Breast epithelium (tissue), 4 donors: ENCODE measurements at regions not wholly inside any gene's neighbourhood (a gene's known extent, or its start where the extent isn't known, plus 50 kb on each side); places are given as distances from the start of the nearest gene placed in this dataset.

ENCODE experiments used
- DNase-seq, 2 donors: peaks; one replicate each; pipeline ENCODE4 v3.0.0-alpha.2; 2019; ENCODE audit warnings: low spot score in 2 of 2
- H3K27ac ChIP-seq, 2 donors: fragments of 200-600 bp; sonication (generic) in 1 of 2; one replicate each; pipeline ENCODE4 v1.5.1; 2016 to 2019; ENCODE audit warnings: mild to moderate bottlenecking in 1 of 2
- H3K27me3 ChIP-seq, 2 donors: fragments of 200-600 bp; sonication (generic) in 1 of 2; one replicate each; pipeline versions ENCODE4 v1.5.1 to v1.6.0; 2017 to 2019; ENCODE audit warnings: control low read depth in 1 of 2, mild to moderate bottlenecking in 1 of 2
- H3K36me3 ChIP-seq: fragments of 200-600 bp; one replicate; pipeline ENCODE4 v1.5.1; 2019
- H3K4me1 ChIP-seq, 2 donors: fragments of 200-600 bp; sonication (generic); one replicate each; pipeline ENCODE4 v1.5.1; 2016 to 2019; ENCODE audit warnings: control low read depth in 1 of 2
- H3K4me3 ChIP-seq, 3 donors: fragments of 200-600 bp; sonication (generic); 1 replicate in 2 of 3; 2 replicates in 1 of 3; pipeline ENCODE4 v1.5.1; 2016 to 2019; ENCODE audit warnings: mild to moderate bottlenecking in 3 of 3, moderate library complexity in 2 of 3
- H3K9me3 ChIP-seq, 2 donors: fragments of 200-600 bp; sonication (generic) in 1 of 2; one replicate each; pipeline ENCODE4 v1.5.1; 2016 to 2019; ENCODE audit warnings: control low read depth in 1 of 2
- CTCF ChIP-seq, 3 donors: fragments of 450-650 bp; IDR thresholded peaks; one replicate each; pipeline ENCODE4 v1.5.1; 2016 to 2017; ENCODE audit warnings: antibody characterized with exemption in 3 of 3, mild to moderate bottlenecking in 3 of 3, moderate library complexity in 3 of 3
- POLR2A ChIP-seq: fragments of 450-650 bp; IDR thresholded peaks from one replicate; pipeline ENCODE4 v1.6.1; 2016; ENCODE audit warnings: antibody characterized with exemption, mild to moderate bottlenecking, moderate library complexity
- POLR2AphosphoS5 ChIP-seq, 3 donors: sonication (generic); formaldehyde crosslinking; IDR thresholded peaks; one replicate each; pipeline ENCODE4 v1.6.1; 2017; ENCODE audit warnings: antibody characterized with exemption in 3 of 3
- intact Hi-C: fragments of 100-400 bp; cut with DNase I; formaldehyde crosslinking; loops from one replicate; pipeline ENCODE4 v1.15.1; 2023; ENCODE audit warnings: low total_unique reads

- intact Hi-C loops: no loop called here
- no peak for TF ChIP-seq CTCF (IDR thresholded peaks at IDR 0.05)
- TF ChIP-seq POLR2A: no peak
- TF ChIP-seq POLR2AphosphoS5 (IDR thresholded peaks at IDR 0.05): no peak
- H3K4me1 ChIP-seq: no peaks in the 10 kb centered on the region
- DNase-seq: no peak
- no peak overlapping the region for H3K27ac ChIP-seq
- no peaks in the 10 kb centered on the region for H3K9me3 ChIP-seq
- no peaks in the 10 kb centered on the region for H3K36me3 ChIP-seq
- H3K27me3 ChIP-seq: peaks cover 0 to 4% of the 10 kb centered on the region in 2 donors
- H3K4me3 ChIP-seq: no peak overlapping the region
These were observed 171.5 kb upstream of the B3GAT1 start for GRCh38 chr11:134583397-134583990.

GRCh38 chr11:134582770-134583095 lies 170.7 kb upstream of the B3GAT1 start:
- H3K27ac ChIP-seq: no peak overlapping the region
- H3K27me3 ChIP-seq: peaks cover 0 to 4% of the 10 kb centered on the region in 2 donors
- no peak overlapping the region for H3K4me3 ChIP-seq
- no peaks in the 10 kb centered on the region for H3K9me3 ChIP-seq
- TF ChIP-seq POLR2A: no peak
- no peak for TF ChIP-seq CTCF (IDR thresholded peaks at IDR 0.05)
- H3K4me1 ChIP-seq: no peaks in the 10 kb centered on the region
- no peaks in the 10 kb centered on the region for H3K36me3 ChIP-seq
- DNase-seq: no peak
- intact Hi-C loops: no loop called here

- Histone ChIP-seq H3K27ac (no peak overlapping the region), H3K9me3 (no peaks in the 10 kb centered on the region), H3K36me3 (no peaks in the 10 kb centered on the region), H3K27me3 (peaks cover 0 to 4% of the 10 kb centered on the region in 2 donors), H3K4me1 (no peaks in the 10 kb centered on the region), H3K4me3 (no peak overlapping the region)
- DNase-seq: no peak
- intact Hi-C loops: no loop called here
- TF ChIP-seq POLR2AphosphoS5 (IDR thresholded peaks at IDR 0.05) (no peak), CTCF (IDR thresholded peaks at IDR 0.05) (no peak), POLR2A (no peak)
These were observed 170.1 kb upstream of the B3GAT1 start for GRCh38 chr11:134581966-134582769.

- H3K4me1 ChIP-seq: no peaks in the 10 kb centered on the region
- no peaks in the 10 kb centered on the region for H3K36me3 ChIP-seq
- intact Hi-C loops: no loop called here
- TF ChIP-seq POLR2AphosphoS5 (IDR thresholded peaks at IDR 0.05) (no peak), POLR2A (no peak), CTCF (IDR thresholded peaks at IDR 0.05) (no peak)
- no peaks in the 10 kb centered on the region for H3K9me3 ChIP-seq
- no peak overlapping the region for H3K4me3 ChIP-seq
- no peak overlapping the region for H3K27ac ChIP-seq
- DNase-seq: no peak
- peaks cover 0 to 4% of the 10 kb centered on the region in 2 donors for H3K27me3 ChIP-seq
These were observed 169.1 kb upstream of the B3GAT1 start for GRCh38 chr11:134581121-134581626.

- DNase-seq: peak in 1 of 2 donors; percentile 43
- intact Hi-C loops: no loop called here
- no peak for TF ChIP-seq POLR2AphosphoS5 (IDR thresholded peaks at IDR 0.05)
- no peak for TF ChIP-seq CTCF (IDR thresholded peaks at IDR 0.05)
- no peak for TF ChIP-seq POLR2A
- no peaks in the 10 kb centered on the region for H3K36me3 ChIP-seq
- H3K4me1 ChIP-seq: no peaks in the 10 kb centered on the region
- no peak overlapping the region for H3K27ac ChIP-seq
- H3K4me3 ChIP-seq: no peak overlapping the region
- H3K27me3 ChIP-seq: peaks cover 0 to 4% of the 10 kb centered on the region in 2 donors
- no peaks in the 10 kb centered on the region for H3K9me3 ChIP-seq
These were observed 168.6 kb upstream of the B3GAT1 start for GRCh38 chr11:134580610-134580975.
